ENCODE measurements at regions not wholly inside any gene's neighbourhood (a gene's known extent, or its start where the extent isn't known, plus 50 kb on each side); places are given as distances from the start of the nearest gene placed in this dataset.

DNA sequence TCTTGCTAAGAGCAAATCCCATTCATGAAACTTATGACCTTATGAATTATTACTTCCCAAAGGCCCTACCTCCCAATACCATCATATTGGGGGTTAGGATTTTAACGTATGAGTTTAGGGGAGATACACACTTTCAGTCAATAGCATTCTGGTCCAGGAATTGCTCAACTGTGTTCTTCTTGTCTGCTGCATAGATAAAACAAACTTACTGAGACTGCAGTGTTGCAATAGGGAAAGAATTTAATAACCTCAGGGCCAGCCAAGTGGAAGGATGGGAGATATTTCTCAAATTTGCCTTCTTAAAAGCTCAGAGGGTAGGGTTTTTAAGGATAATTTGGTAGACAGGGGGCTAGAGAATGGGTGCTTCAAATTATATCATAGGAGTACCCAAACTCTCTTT is 625.8 kb downstream of the OTOL1 start:
- DNase-seq (ENCODE audit: extremely low read depth, low read depth) = no peak
- TF ChIP-seq, protein P1, sequence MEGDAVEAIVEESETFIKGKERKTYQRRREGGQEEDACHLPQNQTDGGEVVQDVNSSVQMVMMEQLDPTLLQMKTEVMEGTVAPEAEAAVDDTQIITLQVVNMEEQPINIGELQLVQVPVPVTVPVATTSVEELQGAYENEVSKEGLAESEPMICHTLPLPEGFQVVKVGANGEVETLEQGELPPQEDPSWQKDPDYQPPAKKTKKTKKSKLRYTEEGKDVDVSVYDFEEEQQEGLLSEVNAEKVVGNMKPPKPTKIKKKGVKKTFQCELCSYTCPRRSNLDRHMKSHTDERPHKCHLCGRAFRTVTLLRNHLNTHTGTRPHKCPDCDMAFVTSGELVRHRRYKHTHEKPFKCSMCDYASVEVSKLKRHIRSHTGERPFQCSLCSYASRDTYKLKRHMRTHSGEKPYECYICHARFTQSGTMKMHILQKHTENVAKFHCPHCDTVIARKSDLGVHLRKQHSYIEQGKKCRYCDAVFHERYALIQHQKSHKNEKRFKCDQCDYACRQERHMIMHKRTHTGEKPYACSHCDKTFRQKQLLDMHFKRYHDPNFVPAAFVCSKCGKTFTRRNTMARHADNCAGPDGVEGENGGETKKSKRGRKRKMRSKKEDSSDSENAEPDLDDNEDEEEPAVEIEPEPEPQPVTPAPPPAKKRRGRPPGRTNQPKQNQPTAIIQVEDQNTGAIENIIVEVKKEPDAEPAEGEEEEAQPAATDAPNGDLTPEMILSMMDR (IDR thresholded peaks at IDR 0.05; ENCODE audit: low read depth, low read length, missing control alignments) = no peak
- no peak overlapping the region for H3K4me3 ChIP-seq (replicated peaks; ENCODE audit: low read depth, low read length)

GRCh38 chr3:162125790-162126189 is 629.2 kb downstream of the OTOL1 start:
- TF ChIP-seq, protein P1 (IDR thresholded peaks at IDR 0.05; ENCODE audit: low read depth, low read length, missing control alignments) = no peak
- DNase-seq (ENCODE audit: extremely low read depth, low read depth) = no peak

GRCh38 chr3:162130582-162130981 is 634.0 kb downstream of the OTOL1 start:
- TF ChIP-seq, protein P1 (IDR thresholded peaks at IDR 0.05; ENCODE audit: low read depth, low read length, missing control alignments) = no peak
- DNase-seq (ENCODE audit: extremely low read depth, low read depth) = no peak
- H3K4me3 ChIP-seq (replicated peaks; ENCODE audit: low read depth, low read length) = no peak overlapping the region

More at GRCh38 chr3:162125790-162126189, 629.2 kb downstream of the OTOL1 start:
- H3K4me3 ChIP-seq (replicated peaks; ENCODE audit: low read depth, low read length) = no peak overlapping the region

GRCh38 chr3:162132981-162133380 is 636.4 kb downstream of the OTOL1 start:
- DNase-seq (ENCODE audit: extremely low read depth, low read depth) = no peak
- H3K4me3 ChIP-seq (replicated peaks; ENCODE audit: low read depth, low read length) = no peak overlapping the region
- TF ChIP-seq, protein P1 (IDR thresholded peaks at IDR 0.05; ENCODE audit: low read depth, low read length, missing control alignments) = no peak

- H3K4me3 ChIP-seq (replicated peaks; ENCODE audit: low read depth, low read length) = no peak overlapping the region
- DNase-seq (ENCODE audit: extremely low read depth, low read depth) = no peak
- TF ChIP-seq, protein P1 (IDR thresholded peaks at IDR 0.05; ENCODE audit: low read depth, low read length, missing control alignments) = no peak
Measured at GRCh38 chr3:162134571-162134970, 638.0 kb downstream of the OTOL1 start.

- DNase-seq (ENCODE audit: extremely low read depth, low read depth) = no peak
- TF ChIP-seq, protein P1 (IDR thresholded peaks at IDR 0.05; ENCODE audit: low read depth, low read length, missing control alignments) = no peak
- no peak overlapping the region for H3K4me3 ChIP-seq (replicated peaks; ENCODE audit: low read depth, low read length)
Measured at GRCh38 chr3:162136136-162136535, 639.5 kb downstream of the OTOL1 start.

GRCh38 chr3:162138509-162138908 is 641.9 kb downstream of the OTOL1 start:
- no peak for DNase-seq (ENCODE audit: extremely low read depth, low read depth)
- TF ChIP-seq, protein P1 (IDR thresholded peaks at IDR 0.05; ENCODE audit: low read depth, low read length, missing control alignments) = no peak
- no peak overlapping the region for H3K4me3 ChIP-seq (replicated peaks; ENCODE audit: low read depth, low read length)
